Fibroblast of lung (primary cell): ENCODE measurements at regions not wholly inside any gene's neighbourhood (a gene's known extent, or its start where the extent isn't known, plus 50 kb on each side); places are given as distances from the start of the nearest gene placed in this dataset.

ENCODE experiments used
- EZH2 ChIP-seq: IDR thresholded peaks from 2 replicates; pipeline ENCODE4 v1.5.1; 2012; ENCODE audit warnings: low read length, control low read depth, mild to moderate bottlenecking; ENCODE audit errors: missing control alignments
- TF ChIP-seq, protein P1 (sequence below), 2 donors: IDR thresholded peaks in 1 of 2; conservative IDR thresholded peaks in 1 of 2; 1 replicate in 1 of 2; 2 replicates in 1 of 2; pipeline ENCODE4 v1.5.1; 2011 to 2012; ENCODE audit warnings: low read length in 2 of 2, control low read depth in 1 of 2, inconsistent platforms in 1 of 2, low read depth in 1 of 2, mild to moderate bottlenecking in 1 of 2

DNA sequence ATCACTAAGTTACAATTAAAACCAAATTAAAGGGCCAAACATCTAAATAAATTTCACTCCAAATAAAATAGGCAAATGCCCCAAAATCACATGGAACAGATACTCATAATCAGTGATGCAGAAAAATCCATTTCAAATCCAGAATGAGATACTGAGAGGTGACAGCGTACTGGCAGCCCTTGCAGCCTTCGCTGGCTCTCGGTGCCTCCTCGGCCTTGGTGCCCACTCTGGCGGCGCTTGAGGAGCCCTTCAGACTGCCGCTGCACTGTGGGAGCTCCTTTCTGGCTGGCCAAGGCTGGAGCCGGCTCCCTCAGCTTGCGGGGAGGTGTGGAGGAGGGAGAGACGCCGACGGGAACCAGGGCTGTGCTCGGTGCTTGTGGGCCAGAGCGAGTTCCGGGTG, 761.2 kb upstream of the AMELY start:
- TF ChIP-seq, protein P1, sequence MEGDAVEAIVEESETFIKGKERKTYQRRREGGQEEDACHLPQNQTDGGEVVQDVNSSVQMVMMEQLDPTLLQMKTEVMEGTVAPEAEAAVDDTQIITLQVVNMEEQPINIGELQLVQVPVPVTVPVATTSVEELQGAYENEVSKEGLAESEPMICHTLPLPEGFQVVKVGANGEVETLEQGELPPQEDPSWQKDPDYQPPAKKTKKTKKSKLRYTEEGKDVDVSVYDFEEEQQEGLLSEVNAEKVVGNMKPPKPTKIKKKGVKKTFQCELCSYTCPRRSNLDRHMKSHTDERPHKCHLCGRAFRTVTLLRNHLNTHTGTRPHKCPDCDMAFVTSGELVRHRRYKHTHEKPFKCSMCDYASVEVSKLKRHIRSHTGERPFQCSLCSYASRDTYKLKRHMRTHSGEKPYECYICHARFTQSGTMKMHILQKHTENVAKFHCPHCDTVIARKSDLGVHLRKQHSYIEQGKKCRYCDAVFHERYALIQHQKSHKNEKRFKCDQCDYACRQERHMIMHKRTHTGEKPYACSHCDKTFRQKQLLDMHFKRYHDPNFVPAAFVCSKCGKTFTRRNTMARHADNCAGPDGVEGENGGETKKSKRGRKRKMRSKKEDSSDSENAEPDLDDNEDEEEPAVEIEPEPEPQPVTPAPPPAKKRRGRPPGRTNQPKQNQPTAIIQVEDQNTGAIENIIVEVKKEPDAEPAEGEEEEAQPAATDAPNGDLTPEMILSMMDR (conservative IDR thresholded peaks at IDR 0.05 in 1 of 2, IDR thresholded peaks at IDR 0.05 in 1 of 2; ENCODE audit: low read depth in 1 of 2, low read length in 2 of 2): no peak
- no peak for TF ChIP-seq EZH2
